Liver (tissue), 8 donors: ENCODE measurements at regions not wholly inside any gene's neighbourhood (a gene's known extent, or its start where the extent isn't known, plus 50 kb on each side); places are given as distances from the start of the nearest gene placed in this dataset.
A peak's percentile ranks its signal among the peaks of the same experiment; 100 is the strongest.

Experiments
- DNase-seq: peaks from one replicate; pipeline ENCODE4 v3.0.0-alpha.2; 2017; ENCODE audit warnings: low spot score
- H3K27ac ChIP-seq, 2 donors: one replicate each; pipeline ENCODE4 v1.7.0; 2013; ENCODE audit warnings: inconsistent platforms in 2 of 2, low read length in 2 of 2, control low read depth in 1 of 2, low read depth in 1 of 2, mild to moderate bottlenecking in 1 of 2
- H3K27me3 ChIP-seq, 4 donors: one replicate each; pipeline versions ENCODE4 v1.6.1 to v1.7.0; 2013; ENCODE audit warnings: low read length in 3 of 4, inconsistent platforms in 1 of 4, mild to moderate bottlenecking in 1 of 4, moderate library complexity in 1 of 4; ENCODE audit not compliant: control insufficient read depth in 4 of 4, insufficient read depth in 4 of 4
- H3K36me3 ChIP-seq, 4 donors: one replicate each; pipeline versions ENCODE4 v1.6.1 to v1.7.0; 2013; ENCODE audit warnings: low read length in 3 of 4, mild to moderate bottlenecking in 3 of 4, low read depth in 1 of 4, moderate library complexity in 1 of 4; ENCODE audit not compliant: control insufficient read depth in 4 of 4, insufficient read depth in 3 of 4
- H3K4me1 ChIP-seq, 4 donors: one replicate each; pipeline versions ENCODE4 v1.6.1 to v1.7.0; 2013; ENCODE audit warnings: low read length in 3 of 4, mild to moderate bottlenecking in 3 of 4, moderate library complexity in 1 of 4; ENCODE audit not compliant: control insufficient read depth in 4 of 4, insufficient read depth in 4 of 4
- H3K4me3 ChIP-seq, 3 donors: one replicate each; pipeline versions ENCODE4 v1.6.1 to v1.7.0; 2013; ENCODE audit warnings: low read length in 3 of 3, control low read depth in 1 of 3, low read depth in 1 of 3, mild to moderate bottlenecking in 1 of 3
- H3K9ac ChIP-seq, 2 donors: one replicate each; pipeline ENCODE4 v1.7.0; 2013; ENCODE audit warnings: low read length in 2 of 2, mild to moderate bottlenecking in 2 of 2, moderate library complexity in 2 of 2, control low read depth in 1 of 2, low read depth in 1 of 2
- H3K9me3 ChIP-seq, 4 donors: one replicate each; pipeline versions ENCODE4 v1.6.1 to v1.7.0; 2013; ENCODE audit warnings: low read length in 3 of 4; ENCODE audit not compliant: control insufficient read depth in 4 of 4
- ATF3 ChIP-seq: IDR thresholded peaks from 2 replicates; pipeline ENCODE4 v1.6.1; 2016; ENCODE audit warnings: antibody characterized with exemption
- CTCF ChIP-seq: fragments of 150-350 bp; IDR thresholded peaks from 2 replicates; pipeline ENCODE4 v1.5.1; 2017; ENCODE audit warnings: improper control_type of control experiment, low read depth, low read length; ENCODE audit not compliant: missing input control
- EGR1 ChIP-seq, 2 donors: IDR thresholded peaks; 2 replicates each; pipeline ENCODE4 v1.6.1; 2016 to 2018; ENCODE audit warnings: antibody characterized with exemption in 2 of 2, low read depth in 2 of 2
- FOXA1 ChIP-seq: IDR thresholded peaks from 2 replicates; pipeline ENCODE4 v1.6.1; 2016; ENCODE audit warnings: antibody characterized with exemption
- FOXA2 ChIP-seq: IDR thresholded peaks from 2 replicates; pipeline ENCODE4 v1.6.1; 2016; ENCODE audit warnings: antibody characterized with exemption
- GABPA ChIP-seq, 2 donors: IDR thresholded peaks in 1 of 2; conservative IDR thresholded peaks in 1 of 2; 2 replicates each; pipeline ENCODE4 v1.6.1; 2016; ENCODE audit warnings: antibody characterized with exemption in 2 of 2, mild to moderate bottlenecking in 1 of 2, moderate library complexity in 1 of 2
- HNF4A ChIP-seq, 2 donors: conservative IDR thresholded peaks; 2 replicates each; pipeline ENCODE4 v1.6.1; 2016; ENCODE audit warnings: antibody characterized with exemption in 2 of 2, mild to moderate bottlenecking in 2 of 2
- HNF4G ChIP-seq: IDR thresholded peaks from 2 replicates; pipeline ENCODE4 v1.6.1; 2016; ENCODE audit warnings: antibody characterized with exemption
- JUND ChIP-seq, 2 donors: IDR thresholded peaks; 2 replicates each; pipeline ENCODE4 v1.6.1; 2016; ENCODE audit warnings: antibody characterized with exemption in 2 of 2
- MAX ChIP-seq: IDR thresholded peaks from 2 replicates; pipeline ENCODE4 v1.6.1; 2016; ENCODE audit warnings: antibody characterized with exemption
- NR2F2 ChIP-seq: IDR thresholded peaks from 2 replicates; pipeline ENCODE4 v1.6.1; 2016; ENCODE audit warnings: antibody characterized with exemption
- RAD21 ChIP-seq, 2 donors: IDR thresholded peaks; 2 replicates each; pipeline ENCODE4 v1.6.1; 2016; ENCODE audit warnings: antibody characterized with exemption in 2 of 2, mild to moderate bottlenecking in 2 of 2
- RXRA ChIP-seq, 2 donors: IDR thresholded peaks; 2 replicates each; pipeline ENCODE4 v1.6.1; 2017 to 2018; ENCODE audit warnings: antibody characterized with exemption in 2 of 2, mild to moderate bottlenecking in 1 of 2
- SP1 ChIP-seq: IDR thresholded peaks from 2 replicates; pipeline ENCODE4 v1.6.1; 2018; ENCODE audit warnings: antibody characterized with exemption, mild to moderate bottlenecking
- TAF1 ChIP-seq: conservative IDR thresholded peaks from 2 replicates; pipeline ENCODE4 v1.6.1; 2016; ENCODE audit warnings: antibody characterized with exemption, mild to moderate bottlenecking
- YY1 ChIP-seq: IDR thresholded peaks from 2 replicates; pipeline ENCODE4 v1.6.1; 2016; ENCODE audit warnings: antibody characterized with exemption, mild to moderate bottlenecking
- ZBTB33 ChIP-seq: IDR thresholded peaks from 2 replicates; pipeline ENCODE4 v1.6.1; 2016; ENCODE audit warnings: antibody characterized with exemption
- WGBS: extraction: QIAGEN DNeasy Blood & Tissue Kit; methylation state at CpG from one replicate; pipeline ENCODE4 v1.1.7; 2013; 5-methylcytosine and 5-hydroxymethylcytosine counted together
- TF ChIP-seq, protein P1 (sequence below): IDR thresholded peaks from 2 replicates; pipeline ENCODE4 v1.6.1; 2016; ENCODE audit warnings: antibody characterized with exemption, mild to moderate bottlenecking
- donor health status: healthy.
- donor health status: healthy.
- donor health status: healthy.
- donor health status: healthy.
- donor health status: healthy.

DNA sequence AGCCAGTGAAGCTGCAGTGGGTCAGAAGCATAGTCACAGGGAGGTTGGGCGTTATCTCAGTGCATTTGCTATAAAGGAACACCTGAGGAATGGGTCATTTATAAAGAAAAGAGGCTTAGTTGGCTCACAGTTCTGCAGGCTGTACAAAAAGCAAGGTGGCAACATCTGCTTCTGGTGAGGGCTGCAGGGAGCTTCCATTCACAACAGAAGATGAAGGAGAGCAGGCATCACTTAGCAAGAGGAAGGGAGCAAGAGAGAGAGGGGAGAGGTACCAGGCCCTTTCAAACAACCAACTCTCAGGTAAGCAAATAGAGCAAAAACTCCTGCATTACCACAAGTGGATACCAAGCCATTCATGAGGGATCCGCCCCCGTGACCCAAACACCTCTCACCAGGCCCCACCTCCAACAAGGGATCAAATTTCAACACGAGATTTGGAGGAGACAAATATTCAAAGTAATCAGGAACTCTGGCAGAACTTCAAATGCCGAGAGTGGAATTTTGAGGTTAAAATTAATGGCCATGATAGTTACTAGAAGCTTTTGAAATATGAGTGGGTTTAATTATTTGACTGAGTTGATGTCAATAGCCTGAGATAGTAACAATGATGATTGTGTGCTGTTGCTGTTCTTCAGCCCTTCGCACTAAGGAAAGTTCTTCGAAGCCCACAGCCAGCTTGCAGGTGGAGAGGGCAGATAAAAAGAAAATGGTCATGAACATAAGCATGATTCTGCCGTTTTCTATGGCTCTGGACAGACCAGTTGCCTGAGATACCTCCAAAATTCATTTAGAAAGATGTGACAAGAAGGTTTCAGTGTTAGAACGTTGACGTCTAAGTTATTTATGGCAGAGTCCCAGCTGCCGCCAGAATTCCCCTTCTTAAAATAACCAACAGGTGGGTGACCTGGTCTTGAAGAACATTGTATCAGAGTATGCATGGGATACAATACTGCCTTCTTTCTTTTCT is 55.3 kb upstream of the ADTRP start (continued):
- TF ChIP-seq, protein P1, sequence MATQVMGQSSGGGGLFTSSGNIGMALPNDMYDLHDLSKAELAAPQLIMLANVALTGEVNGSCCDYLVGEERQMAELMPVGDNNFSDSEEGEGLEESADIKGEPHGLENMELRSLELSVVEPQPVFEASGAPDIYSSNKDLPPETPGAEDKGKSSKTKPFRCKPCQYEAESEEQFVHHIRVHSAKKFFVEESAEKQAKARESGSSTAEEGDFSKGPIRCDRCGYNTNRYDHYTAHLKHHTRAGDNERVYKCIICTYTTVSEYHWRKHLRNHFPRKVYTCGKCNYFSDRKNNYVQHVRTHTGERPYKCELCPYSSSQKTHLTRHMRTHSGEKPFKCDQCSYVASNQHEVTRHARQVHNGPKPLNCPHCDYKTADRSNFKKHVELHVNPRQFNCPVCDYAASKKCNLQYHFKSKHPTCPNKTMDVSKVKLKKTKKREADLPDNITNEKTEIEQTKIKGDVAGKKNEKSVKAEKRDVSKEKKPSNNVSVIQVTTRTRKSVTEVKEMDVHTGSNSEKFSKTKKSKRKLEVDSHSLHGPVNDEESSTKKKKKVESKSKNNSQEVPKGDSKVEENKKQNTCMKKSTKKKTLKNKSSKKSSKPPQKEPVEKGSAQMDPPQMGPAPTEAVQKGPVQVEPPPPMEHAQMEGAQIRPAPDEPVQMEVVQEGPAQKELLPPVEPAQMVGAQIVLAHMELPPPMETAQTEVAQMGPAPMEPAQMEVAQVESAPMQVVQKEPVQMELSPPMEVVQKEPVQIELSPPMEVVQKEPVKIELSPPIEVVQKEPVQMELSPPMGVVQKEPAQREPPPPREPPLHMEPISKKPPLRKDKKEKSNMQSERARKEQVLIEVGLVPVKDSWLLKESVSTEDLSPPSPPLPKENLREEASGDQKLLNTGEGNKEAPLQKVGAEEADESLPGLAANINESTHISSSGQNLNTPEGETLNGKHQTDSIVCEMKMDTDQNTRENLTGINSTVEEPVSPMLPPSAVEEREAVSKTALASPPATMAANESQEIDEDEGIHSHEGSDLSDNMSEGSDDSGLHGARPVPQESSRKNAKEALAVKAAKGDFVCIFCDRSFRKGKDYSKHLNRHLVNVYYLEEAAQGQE: no peak
- no peak for TF ChIP-seq TAF1
- TF ChIP-seq RXRA (IDR thresholded peaks at IDR 0.05): peak in 1 of 2 donors; percentile 31
- no peak for TF ChIP-seq FOXA1
- TF ChIP-seq ZBTB33: peak; percentile 32
- TF ChIP-seq FOXA2: no peak
- peak in 1 of 2 donors; percentile 38 for TF ChIP-seq RAD21 (IDR thresholded peaks at IDR 0.05)

- Histone ChIP-seq H3K4me1 (peaks cover 0 to 18% (median 4%) of the 10 kb centered on the region in 4 donors), H3K4me3 (no peak overlapping the region), H3K36me3 (no peaks in the 10 kb centered on the region), H3K9ac (no peak overlapping the region), H3K27ac (no peak overlapping the region), H3K27me3 (no peaks in the 10 kb centered on the region), H3K9me3 (no peaks in the 10 kb centered on the region)
- 94% methylated on average over 17 of the region's 17 CpGs for WGBS
- DNase-seq: no peak
- TF ChIP-seq FOXA1 (no peak), ZBTB33 (no peak), HNF4G (no peak), TAF1 (no peak), RXRA (IDR thresholded peaks at IDR 0.05) (no peak), FOXA2 (no peak), MAX (no peak), HNF4A (conservative IDR thresholded peaks at IDR 0.05) (no peak), SP1 (no peak), RAD21 (IDR thresholded peaks at IDR 0.05) (no peak), CTCF (no peak), EGR1 (IDR thresholded peaks at IDR 0.05; ENCODE audit: low read depth in 2 of 2) (no peak), NR2F2 (no peak), GABPA (IDR thresholded peaks at IDR 0.05 in 1 of 2, conservative IDR thresholded peaks at IDR 0.05 in 1 of 2) (no peak), YY1 (no peak), JUND (IDR thresholded peaks at IDR 0.05) (no peak), ATF3 (no peak)
- TF ChIP-seq, protein P1: no peak
Observed at GRCh38 chr6:11831653-11832052, 53.0 kb upstream of the ADTRP start.
